ENCODE measurements at regions not wholly inside any gene's neighbourhood (a gene's known extent, or its start where the extent isn't known, plus 50 kb on each side); places are given as distances from the start of the nearest gene placed in this dataset.

DNA sequence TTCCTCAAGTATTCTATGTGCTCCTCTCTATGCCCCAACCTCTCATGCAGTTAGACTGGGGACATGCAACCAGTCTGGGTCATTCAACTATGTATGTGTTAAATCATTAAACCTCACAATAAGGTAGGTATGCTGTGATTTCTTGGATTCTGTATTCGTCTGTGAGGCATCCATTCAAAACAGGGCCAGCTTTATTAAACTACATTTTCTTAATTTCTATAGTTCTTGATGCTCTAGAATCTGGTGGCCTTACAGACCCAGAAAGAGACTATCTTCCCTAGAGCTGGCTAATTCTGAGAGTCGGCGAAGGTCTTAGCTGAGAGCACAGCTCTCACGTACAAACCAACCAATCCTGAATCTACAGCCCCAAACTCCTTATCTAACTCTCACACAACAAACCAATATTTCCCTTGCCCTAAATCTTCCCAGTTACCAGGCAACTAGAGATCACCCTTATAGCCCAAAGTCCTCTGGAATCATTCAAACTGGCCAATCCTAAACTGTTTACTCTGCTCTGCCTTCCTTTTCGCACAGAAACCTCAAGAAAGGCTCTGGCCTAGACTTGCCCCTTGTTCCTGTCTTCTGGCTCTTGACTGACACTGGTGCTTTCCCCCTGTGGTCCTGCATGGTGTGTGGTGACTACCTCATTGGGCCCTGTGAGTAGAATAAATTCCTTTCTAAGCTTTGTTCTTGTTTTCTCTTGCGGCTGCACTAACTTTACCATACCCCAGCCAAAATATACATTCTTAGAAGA is 203.5 kb upstream of the TET2 start (continued):
- TF ChIP-seq ZNF24 (IDR thresholded peaks at IDR 0.05) (no peak), FOXK2 (IDR thresholded peaks at IDR 0.05) (no peak), MYB (IDR thresholded peaks at IDR 0.05; ENCODE audit: borderline replicate concordance, low read depth, low read length) (no peak), TAF1 (IDR thresholded peaks at IDR 0.05; ENCODE audit: borderline replicate concordance, low read depth, low read length) (no peak), NFYA (IDR thresholded peaks at IDR 0.05; ENCODE audit: borderline replicate concordance, low read depth, low read length) (no peak), SIX5 (IDR thresholded peaks at IDR 0.05; ENCODE audit: low read depth, low read length, severe bottlenecking) (no peak), HDGF (IDR thresholded peaks at IDR 0.05) (no peak), PAX5 (IDR thresholded peaks at IDR 0.05; ENCODE audit: borderline replicate concordance, low read depth, low read length) (peak; percentile 44; the same call in 1 of the 2 replicates), HCFC1 (IDR thresholded peaks at IDR 0.05; ENCODE audit: low read length) (no peak)
- TF ChIP-seq, protein P1, sequence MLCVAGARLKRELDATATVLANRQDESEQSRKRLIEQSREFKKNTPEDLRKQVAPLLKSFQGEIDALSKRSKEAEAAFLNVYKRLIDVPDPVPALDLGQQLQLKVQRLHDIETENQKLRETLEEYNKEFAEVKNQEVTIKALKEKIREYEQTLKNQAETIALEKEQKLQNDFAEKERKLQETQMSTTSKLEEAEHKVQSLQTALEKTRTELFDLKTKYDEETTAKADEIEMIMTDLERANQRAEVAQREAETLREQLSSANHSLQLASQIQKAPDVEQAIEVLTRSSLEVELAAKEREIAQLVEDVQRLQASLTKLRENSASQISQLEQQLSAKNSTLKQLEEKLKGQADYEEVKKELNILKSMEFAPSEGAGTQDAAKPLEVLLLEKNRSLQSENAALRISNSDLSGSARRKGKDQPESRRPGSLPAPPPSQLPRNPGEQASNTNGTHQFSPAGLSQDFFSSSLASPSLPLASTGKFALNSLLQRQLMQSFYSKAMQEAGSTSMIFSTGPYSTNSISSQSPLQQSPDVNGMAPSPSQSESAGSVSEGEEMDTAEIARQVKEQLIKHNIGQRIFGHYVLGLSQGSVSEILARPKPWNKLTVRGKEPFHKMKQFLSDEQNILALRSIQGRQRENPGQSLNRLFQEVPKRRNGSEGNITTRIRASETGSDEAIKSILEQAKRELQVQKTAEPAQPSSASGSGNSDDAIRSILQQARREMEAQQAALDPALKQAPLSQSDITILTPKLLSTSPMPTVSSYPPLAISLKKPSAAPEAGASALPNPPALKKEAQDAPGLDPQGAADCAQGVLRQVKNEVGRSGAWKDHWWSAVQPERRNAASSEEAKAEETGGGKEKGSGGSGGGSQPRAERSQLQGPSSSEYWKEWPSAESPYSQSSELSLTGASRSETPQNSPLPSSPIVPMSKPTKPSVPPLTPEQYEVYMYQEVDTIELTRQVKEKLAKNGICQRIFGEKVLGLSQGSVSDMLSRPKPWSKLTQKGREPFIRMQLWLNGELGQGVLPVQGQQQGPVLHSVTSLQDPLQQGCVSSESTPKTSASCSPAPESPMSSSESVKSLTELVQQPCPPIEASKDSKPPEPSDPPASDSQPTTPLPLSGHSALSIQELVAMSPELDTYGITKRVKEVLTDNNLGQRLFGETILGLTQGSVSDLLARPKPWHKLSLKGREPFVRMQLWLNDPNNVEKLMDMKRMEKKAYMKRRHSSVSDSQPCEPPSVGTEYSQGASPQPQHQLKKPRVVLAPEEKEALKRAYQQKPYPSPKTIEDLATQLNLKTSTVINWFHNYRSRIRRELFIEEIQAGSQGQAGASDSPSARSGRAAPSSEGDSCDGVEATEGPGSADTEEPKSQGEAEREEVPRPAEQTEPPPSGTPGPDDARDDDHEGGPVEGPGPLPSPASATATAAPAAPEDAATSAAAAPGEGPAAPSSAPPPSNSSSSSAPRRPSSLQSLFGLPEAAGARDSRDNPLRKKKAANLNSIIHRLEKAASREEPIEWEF (IDR thresholded peaks at IDR 0.05; ENCODE audit: insufficient replicate concordance, low read depth, low read length), result no peak
- TF ChIP-seq, protein P2, sequence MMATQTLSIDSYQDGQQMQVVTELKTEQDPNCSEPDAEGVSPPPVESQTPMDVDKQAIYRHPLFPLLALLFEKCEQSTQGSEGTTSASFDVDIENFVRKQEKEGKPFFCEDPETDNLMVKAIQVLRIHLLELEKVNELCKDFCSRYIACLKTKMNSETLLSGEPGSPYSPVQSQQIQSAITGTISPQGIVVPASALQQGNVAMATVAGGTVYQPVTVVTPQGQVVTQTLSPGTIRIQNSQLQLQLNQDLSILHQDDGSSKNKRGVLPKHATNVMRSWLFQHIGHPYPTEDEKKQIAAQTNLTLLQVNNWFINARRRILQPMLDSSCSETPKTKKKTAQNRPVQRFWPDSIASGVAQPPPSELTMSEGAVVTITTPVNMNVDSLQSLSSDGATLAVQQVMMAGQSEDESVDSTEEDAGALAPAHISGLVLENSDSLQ (IDR thresholded peaks at IDR 0.05), result peak; percentile 89

Measured in GM12878 (cell line).